GM23248 (cell line): ENCODE measurements at regions not wholly inside any gene's neighbourhood (a gene's known extent, or its start where the extent isn't known, plus 50 kb on each side); places are given as distances from the start of the nearest gene placed in this dataset.

ENCODE experiments used
- DNase-seq: peaks from one replicate; pipeline ENCODE4 v3.0.0-alpha.2; 2015
- H2AFZ ChIP-seq: fragments of 200-600 bp; sonication (generic); 2 replicates; pipeline ENCODE4 v1.6.1; 2016; ENCODE audit warnings: antibody characterized with exemption
- H3F3A ChIP-seq: fragments of 200-600 bp; sonication (generic); 2 replicates; pipeline ENCODE4 v1.6.1; 2016; ENCODE audit warnings: mild to moderate bottlenecking, antibody characterized with exemption, mixed run types; ENCODE audit not compliant: insufficient read depth
- H3K27ac ChIP-seq: fragments of 200-600 bp; sonication (generic); 2 replicates; pipeline ENCODE4 v1.5.1; 2016; ENCODE audit warnings: mild to moderate bottlenecking
- H3K27me3 ChIP-seq: fragments of 200-600 bp; sonication (generic); replicated peaks from 2 replicates; pipeline ENCODE4 v1.6.1; 2016; ENCODE audit warnings: mild to moderate bottlenecking; ENCODE audit not compliant: insufficient read depth
- H3K36me3 ChIP-seq: fragments of 200-600 bp; sonication (generic); 2 replicates; pipeline ENCODE4 v1.6.1; 2016; ENCODE audit warnings: low read depth, mild to moderate bottlenecking
- H3K4me1 ChIP-seq: fragments of 200-600 bp; sonication (generic); 2 replicates; pipeline ENCODE4 v1.6.1; 2016; ENCODE audit warnings: mild to moderate bottlenecking; ENCODE audit not compliant: insufficient read depth
- H3K4me2 ChIP-seq: fragments of 200-600 bp; sonication (generic); one replicate; pipeline ENCODE4 v1.6.1; 2016; ENCODE audit warnings: mild to moderate bottlenecking; ENCODE audit not compliant: unreplicated experiment
- H3K4me3 ChIP-seq: fragments of 200-600 bp; sonication (generic); 2 replicates; pipeline ENCODE4 v1.5.1; 2016; ENCODE audit warnings: mild to moderate bottlenecking
- H3K79me2 ChIP-seq: fragments of 200-600 bp; sonication (generic); 2 replicates; pipeline ENCODE4 v1.6.1; 2016; ENCODE audit warnings: mild to moderate bottlenecking; ENCODE audit not compliant: insufficient read depth
- H3K9ac ChIP-seq: fragments of 200-600 bp; sonication (generic); 2 replicates; pipeline ENCODE4 v1.6.1; 2016; ENCODE audit warnings: mild to moderate bottlenecking
- H3K9me2 ChIP-seq: fragments of 200-600 bp; sonication (generic); 2 replicates; pipeline ENCODE4 v1.6.1; 2016; ENCODE audit warnings: mixed run types, mild to moderate bottlenecking, moderate library complexity; ENCODE audit not compliant: insufficient read depth
- H3K9me3 ChIP-seq: fragments of 200-600 bp; sonication (generic); one replicate; pipeline ENCODE4 v1.6.1; 2017; ENCODE audit warnings: low read depth
- H4K20me1 ChIP-seq: fragments of 200-600 bp; sonication (generic); 2 replicates; pipeline ENCODE4 v1.6.0; 2016; ENCODE audit not compliant: insufficient read depth
- EZH2 ChIP-seq: fragments of 200-600 bp; sonication (generic); IDR thresholded peaks from 2 replicates; pipeline ENCODE4 v1.6.1; 2018; ENCODE audit warnings: antibody characterized with exemption, mild to moderate bottlenecking; ENCODE audit not compliant: insufficient read depth, poor library complexity, severe bottlenecking
- EZH2phosphoT487 ChIP-seq: fragments of 200-600 bp; sonication (generic); IDR thresholded peaks from 2 replicates; pipeline ENCODE4 v1.6.1; 2018; ENCODE audit warnings: antibody characterized with exemption, moderate library complexity, mild to moderate bottlenecking, low read depth; ENCODE audit not compliant: insufficient read depth
- WGBS, 2 experiments: methylation state at CpG; one replicate each; pipeline ENCODE4 v1.1.6; 2015 to 2017; ENCODE audit warnings: low lambda C conversion rate in 2 of 2, low coverage in 1 of 2; ENCODE audit errors: missing lambda C conversion rate in 2 of 2; 5-methylcytosine and 5-hydroxymethylcytosine counted together
- in situ Hi-C: fragments of 300-500 bp; cut with MboI; formaldehyde crosslinking; loops from 2 replicates; pipeline ENCODE4 v1.15.0; 2020

GRCh38 chr2:103462712-103463111, 700.9 kb downstream of the TMEM182 start:
- Histone ChIP-seq H3K9ac (no peak overlapping the region), H3K4me2 (no peak overlapping the region), H3K9me3 (no peaks in the 10 kb centered on the region), H3K27ac (no peak overlapping the region), H4K20me1 (no peaks in the 10 kb centered on the region), H3K4me3 (no peak overlapping the region), H3K36me3 (no peaks in the 10 kb centered on the region), H3K27me3 (no peaks in the 10 kb centered on the region), H2AFZ (no peak overlapping the region), H3K9me2 (no peaks in the 10 kb centered on the region), H3K79me2 (no peaks in the 10 kb centered on the region), H3K4me1 (no peaks in the 10 kb centered on the region), H3F3A (no peaks in the 10 kb centered on the region)
- in situ Hi-C loops: no loop called here
- no peak for DNase-seq
- WGBS, 2 experiments: 7 to 8% methylated on average over 2 of the region's 2 CpGs
- TF ChIP-seq EZH2 (no peak), EZH2phosphoT487 (no peak)

- no peak for DNase-seq
- TF ChIP-seq EZH2phosphoT487: no peak
- TF ChIP-seq EZH2: no peak
- H3K4me1 ChIP-seq: no peaks in the 10 kb centered on the region
- H3K27ac ChIP-seq: no peak overlapping the region
- no peaks in the 10 kb centered on the region for H3K9me3 ChIP-seq
- H3K4me3 ChIP-seq: no peak overlapping the region
- H3K9me2 ChIP-seq: no peaks in the 10 kb centered on the region
- H3K4me2 ChIP-seq: no peak overlapping the region
- no peaks in the 10 kb centered on the region for H3F3A ChIP-seq
- no peaks in the 10 kb centered on the region for H3K36me3 ChIP-seq
- H3K9ac ChIP-seq: no peak overlapping the region
- no peaks in the 10 kb centered on the region for H3K79me2 ChIP-seq
- WGBS, 2 experiments: 16 to 17% methylated on average over 7 of the region's 7 CpGs
- no peaks in the 10 kb centered on the region for H3K27me3 ChIP-seq
- H2AFZ ChIP-seq: no peak overlapping the region
- in situ Hi-C loops: no loop called here
- H4K20me1 ChIP-seq: no peaks in the 10 kb centered on the region
Observed at GRCh38 chr2:103464831-103465230, 703.0 kb downstream of the TMEM182 start.

GRCh38 chr2:103469800-103470199, 708.0 kb downstream of the TMEM182 start:
- no peak overlapping the region for H3K9ac ChIP-seq
- no peak for DNase-seq
- no peak for TF ChIP-seq EZH2phosphoT487
- no peak for TF ChIP-seq EZH2
- H3K4me2 ChIP-seq: no peak overlapping the region
- no peak overlapping the region for H2AFZ ChIP-seq
- no peaks in the 10 kb centered on the region for H3K36me3 ChIP-seq
- no peaks in the 10 kb centered on the region for H3F3A ChIP-seq
- H3K27ac ChIP-seq: no peak overlapping the region
- H3K4me1 ChIP-seq: no peaks in the 10 kb centered on the region
- 25 to 42% methylated on average over 1 of the region's 1 CpG for WGBS, 2 experiments
- H3K27me3 ChIP-seq: no peaks in the 10 kb centered on the region
- no peaks in the 10 kb centered on the region for H4K20me1 ChIP-seq
- no peaks in the 10 kb centered on the region for H3K9me3 ChIP-seq
- H3K4me3 ChIP-seq: no peak overlapping the region
- no peaks in the 10 kb centered on the region for H3K9me2 ChIP-seq
- in situ Hi-C loops: no loop called here
- no peaks in the 10 kb centered on the region for H3K79me2 ChIP-seq

GRCh38 chr2:103484906-103485305, 723.1 kb downstream of the TMEM182 start:
- H3K9me3 ChIP-seq: no peaks in the 10 kb centered on the region
- H3K4me3 ChIP-seq: no peak overlapping the region
- H3K79me2 ChIP-seq: no peaks in the 10 kb centered on the region
- in situ Hi-C loops: no loop called here
- H3K4me2 ChIP-seq: no peak overlapping the region
- DNase-seq: no peak
- H3K36me3 ChIP-seq: no peaks in the 10 kb centered on the region
- H3K27me3 ChIP-seq: no peaks in the 10 kb centered on the region
- no peaks in the 10 kb centered on the region for H3F3A ChIP-seq
- no peak overlapping the region for H3K27ac ChIP-seq
- H3K9me2 ChIP-seq: no peaks in the 10 kb centered on the region
- TF ChIP-seq EZH2phosphoT487 (no peak), EZH2 (no peak)
- no peak overlapping the region for H3K9ac ChIP-seq
- H2AFZ ChIP-seq: no peak overlapping the region
- 0 to 4% methylated on average over 1 of the region's 1 CpG for WGBS, 2 experiments
- no peaks in the 10 kb centered on the region for H3K4me1 ChIP-seq
- H4K20me1 ChIP-seq: no peaks in the 10 kb centered on the region

GRCh38 chr2:103496850-103497249, 735.0 kb downstream of the TMEM182 start:
- 0 to 3% methylated on average over 1 of the region's 1 CpG for WGBS, 2 experiments
- no peak overlapping the region for H2AFZ ChIP-seq
- in situ Hi-C loops: no loop called here
- no peak overlapping the region for H3K27ac ChIP-seq
- peak; percentile 0 for DNase-seq
- H3K36me3 ChIP-seq: no peaks in the 10 kb centered on the region
- H3K27me3 ChIP-seq: no peaks in the 10 kb centered on the region
- H3K9me3 ChIP-seq: no peaks in the 10 kb centered on the region
- no peak overlapping the region for H3K9ac ChIP-seq
- no peaks in the 10 kb centered on the region for H3F3A ChIP-seq
- no peak overlapping the region for H3K4me2 ChIP-seq
- H3K4me3 ChIP-seq: no peak overlapping the region
- H4K20me1 ChIP-seq: no peaks in the 10 kb centered on the region
- no peaks in the 10 kb centered on the region for H3K9me2 ChIP-seq
- TF ChIP-seq EZH2phosphoT487 (no peak), EZH2 (no peak)
- no peaks in the 10 kb centered on the region for H3K79me2 ChIP-seq
- H3K4me1 ChIP-seq: no peaks in the 10 kb centered on the region
